ENCODE measurements at regions not wholly inside any gene's neighbourhood (a gene's known extent, or its start where the extent isn't known, plus 50 kb on each side); places are given as distances from the start of the nearest gene placed in this dataset.

GRCh38 chr7:47194516-47195057 is 387.3 kb downstream of the TNS3 start (continued):
- TF ChIP-seq CHD7 (IDR thresholded peaks at IDR 0.05; ENCODE audit: insufficient replicate concordance, low read length) (no peak), BRCA1 (IDR thresholded peaks at IDR 0.05; ENCODE audit: low read depth, low read length) (no peak), CHD1 (IDR thresholded peaks at IDR 0.05; ENCODE audit: low read depth, low read length) (no peak), BACH1 (IDR thresholded peaks at IDR 0.05; ENCODE audit: low read length) (no peak), RFX5 (IDR thresholded peaks at IDR 0.05; ENCODE audit: borderline replicate concordance, low read depth, low read length) (no peak), SIN3A (conservative IDR thresholded peaks at IDR 0.05 in 1 of 2, IDR thresholded peaks at IDR 0.05 in 1 of 2; ENCODE audit: low read depth in 1 of 2, low read length in 2 of 2) (no peak)

All from H1 (cell line).